Tibial nerve (tissue), 4 donors: ENCODE measurements at regions not wholly inside any gene's neighbourhood (a gene's known extent, or its start where the extent isn't known, plus 50 kb on each side); places are given as distances from the start of the nearest gene placed in this dataset.

ENCODE experiments used
- EP300 ChIP-seq, 2 donors: sonication (generic); formaldehyde crosslinking; IDR thresholded peaks; one replicate each; pipeline ENCODE4 v1.6.1; 2017; ENCODE audit warnings: antibody characterized with exemption in 2 of 2, mild to moderate bottlenecking in 1 of 2
- POLR2A ChIP-seq, 2 donors: fragments of 450-650 bp; IDR thresholded peaks; one replicate each; pipeline ENCODE4 v1.6.1; 2017; ENCODE audit warnings: antibody characterized with exemption in 2 of 2, mild to moderate bottlenecking in 2 of 2, moderate library complexity in 2 of 2
- TF ChIP-seq, protein P1 (sequence below), 5 experiments: fragments of 200-600 bp in 3 of 5; fragments of 450-650 bp in 2 of 5; sonication (generic) in 3 of 5; IDR thresholded peaks; one replicate each; pipeline ENCODE4 v1.5.1; 2016 to 2019; ENCODE audit warnings: antibody characterized with exemption in 5 of 5, mild to moderate bottlenecking in 3 of 5, moderate library complexity in 2 of 5

DNA sequence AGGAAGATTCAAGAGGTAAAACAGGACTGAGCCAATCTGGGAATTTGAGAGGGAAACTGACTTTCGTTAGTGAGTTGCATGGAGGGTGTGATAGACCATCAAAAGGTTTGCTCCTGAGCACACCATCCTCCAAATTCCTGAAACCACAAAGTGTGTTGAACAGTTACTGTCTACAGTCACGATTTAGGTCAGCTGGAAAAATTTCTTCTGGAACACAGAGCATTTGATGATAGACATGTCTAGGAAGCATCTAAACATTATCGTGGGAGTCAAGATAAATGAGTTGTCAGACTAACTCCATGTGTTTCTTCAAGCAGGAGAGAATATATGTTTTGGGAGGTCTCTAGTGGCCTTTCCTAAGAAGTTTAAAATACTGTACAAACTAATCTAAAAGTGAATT is 449.4 kb upstream of the SLC14A2 start:
- TF ChIP-seq POLR2A (IDR thresholded peaks at IDR 0.05) (no peak), EP300 (IDR thresholded peaks at IDR 0.05) (no peak)
- TF ChIP-seq, protein P1, sequence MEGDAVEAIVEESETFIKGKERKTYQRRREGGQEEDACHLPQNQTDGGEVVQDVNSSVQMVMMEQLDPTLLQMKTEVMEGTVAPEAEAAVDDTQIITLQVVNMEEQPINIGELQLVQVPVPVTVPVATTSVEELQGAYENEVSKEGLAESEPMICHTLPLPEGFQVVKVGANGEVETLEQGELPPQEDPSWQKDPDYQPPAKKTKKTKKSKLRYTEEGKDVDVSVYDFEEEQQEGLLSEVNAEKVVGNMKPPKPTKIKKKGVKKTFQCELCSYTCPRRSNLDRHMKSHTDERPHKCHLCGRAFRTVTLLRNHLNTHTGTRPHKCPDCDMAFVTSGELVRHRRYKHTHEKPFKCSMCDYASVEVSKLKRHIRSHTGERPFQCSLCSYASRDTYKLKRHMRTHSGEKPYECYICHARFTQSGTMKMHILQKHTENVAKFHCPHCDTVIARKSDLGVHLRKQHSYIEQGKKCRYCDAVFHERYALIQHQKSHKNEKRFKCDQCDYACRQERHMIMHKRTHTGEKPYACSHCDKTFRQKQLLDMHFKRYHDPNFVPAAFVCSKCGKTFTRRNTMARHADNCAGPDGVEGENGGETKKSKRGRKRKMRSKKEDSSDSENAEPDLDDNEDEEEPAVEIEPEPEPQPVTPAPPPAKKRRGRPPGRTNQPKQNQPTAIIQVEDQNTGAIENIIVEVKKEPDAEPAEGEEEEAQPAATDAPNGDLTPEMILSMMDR (IDR thresholded peaks at IDR 0.05), result no peak
